HG03520 (cell line): ENCODE measurements at regions not wholly inside any gene's neighbourhood (a gene's known extent, or its start where the extent isn't known, plus 50 kb on each side); places are given as distances from the start of the nearest gene placed in this dataset.

Experiments
- ATAC-seq: cut with Tn5 transposase; IDR thresholded peaks from one replicate; pipeline ENCODE4 v1.9.1; 2021; ENCODE audit warnings: mild to moderate bottlenecking, moderate library complexity; ENCODE audit not compliant: unreplicated experiment

GRCh38 chr1:87600854-87601253 lies 272.2 kb downstream of the LMO4 start:
- ATAC-seq: no peak

GRCh38 chr1:87603626-87604025 lies 274.9 kb downstream of the LMO4 start:
- ATAC-seq: no peak

GRCh38 chr1:87612956-87613355 lies 284.3 kb downstream of the LMO4 start:
- ATAC-seq: no peak

- no peak for ATAC-seq
Observed at GRCh38 chr1:87615491-87615890, 286.8 kb downstream of the LMO4 start.

- ATAC-seq: no peak
Observed at GRCh38 chr1:87615901-87616300, 287.2 kb downstream of the LMO4 start.

- no peak for ATAC-seq
Observed at GRCh38 chr1:87620807-87621206, 292.1 kb downstream of the LMO4 start.

- ATAC-seq: no peak
Observed at GRCh38 chr1:87629673-87630072, 301.0 kb downstream of the LMO4 start.

GRCh38 chr1:87632232-87632631 lies 303.6 kb downstream of the LMO4 start:
- no peak for ATAC-seq

- ATAC-seq: no peak
Observed at GRCh38 chr1:87636198-87636892, 307.7 kb downstream of the LMO4 start.

- no peak for ATAC-seq
Observed at GRCh38 chr1:87638636-87639035, 310.0 kb downstream of the LMO4 start.

- ATAC-seq: no peak
Observed at GRCh38 chr1:87641996-87642395, 313.3 kb downstream of the LMO4 start.

- no peak for ATAC-seq
Observed at GRCh38 chr1:87642581-87643221, 314.0 kb downstream of the LMO4 start.

- no peak for ATAC-seq
Observed at GRCh38 chr1:87644033-87644578, 315.4 kb downstream of the LMO4 start.

- ATAC-seq: no peak
Observed at GRCh38 chr1:87644579-87645190, 316.0 kb downstream of the LMO4 start.

- no peak for ATAC-seq
Observed at GRCh38 chr1:87647430-87648177, 318.9 kb downstream of the LMO4 start.

GRCh38 chr1:87648323-87649119 lies 319.8 kb downstream of the LMO4 start:
- no peak for ATAC-seq

- no peak for ATAC-seq
Observed at GRCh38 chr1:87650306-87650705, 321.6 kb downstream of the LMO4 start.

GRCh38 chr1:87652176-87652575 lies 323.5 kb downstream of the LMO4 start:
- no peak for ATAC-seq

GRCh38 chr1:87665151-87665550 lies 336.5 kb downstream of the LMO4 start:
- no peak for ATAC-seq

GRCh38 chr1:87666681-87667080 lies 338.0 kb downstream of the LMO4 start:
- ATAC-seq: no peak
